H9 (cell line): ENCODE measurements at regions not wholly inside any gene's neighbourhood (a gene's known extent, or its start where the extent isn't known, plus 50 kb on each side); places are given as distances from the start of the nearest gene placed in this dataset.

ENCODE experiments used
- DNase-seq: peaks from one replicate; pipeline ENCODE4 v3.0.0-alpha.2; 2017
- H2AFZ ChIP-seq: one replicate; pipeline ENCODE4 v1.6.1; 2013; ENCODE audit warnings: mild to moderate bottlenecking, low read length, control low read depth, moderate library complexity
- H2AK5ac ChIP-seq: 2 replicates; pipeline ENCODE4 v1.6.1; 2013; ENCODE audit warnings: low read length, control low read depth, mixed read lengths; ENCODE audit not compliant: insufficient read length
- H2BK120ac ChIP-seq: one replicate; pipeline ENCODE4 v1.6.1; 2013; ENCODE audit warnings: low read depth, mild to moderate bottlenecking, low read length, control low read depth, inconsistent platforms; ENCODE audit not compliant: poor library complexity, severe bottlenecking
- H2BK12ac ChIP-seq: 2 replicates; pipeline ENCODE4 v1.6.1; 2013; ENCODE audit warnings: low read length, control low read depth, mixed read lengths, low read depth; ENCODE audit not compliant: insufficient read length
- H2BK15ac ChIP-seq: 2 replicates; pipeline ENCODE4 v1.6.1; 2013; ENCODE audit warnings: low read depth, low read length, control low read depth
- H2BK20ac ChIP-seq: one replicate; pipeline ENCODE4 v1.6.1; 2013; ENCODE audit warnings: low read depth, mild to moderate bottlenecking, low read length, control low read depth, inconsistent platforms; ENCODE audit not compliant: poor library complexity, severe bottlenecking
- H2BK5ac ChIP-seq: 2 replicates; pipeline ENCODE4 v1.6.1; 2013; ENCODE audit warnings: low read length, control low read depth, mixed read lengths; ENCODE audit not compliant: insufficient read length
- H3K14ac ChIP-seq: 2 replicates; pipeline ENCODE4 v1.6.1; 2013; ENCODE audit warnings: low read length, control low read depth; ENCODE audit not compliant: insufficient read depth
- H3K18ac ChIP-seq: 2 replicates; pipeline ENCODE4 v1.6.1; 2013; ENCODE audit warnings: low read depth, mild to moderate bottlenecking, mixed read lengths, low read length, control low read depth; ENCODE audit not compliant: insufficient read length
- H3K23ac ChIP-seq: 2 replicates; pipeline ENCODE4 v1.6.1; 2013; ENCODE audit warnings: low read length, control low read depth, mixed read lengths, low read depth; ENCODE audit not compliant: insufficient read length
- H3K23me2 ChIP-seq: 2 replicates; pipeline ENCODE4 v1.6.1; 2013; ENCODE audit warnings: low read depth, mild to moderate bottlenecking, mixed read lengths, low read length, control low read depth; ENCODE audit not compliant: insufficient read length, poor library complexity, severe bottlenecking
- H3K27ac ChIP-seq: 2 replicates; pipeline ENCODE4 v1.5.1; 2013; ENCODE audit warnings: low read length, control low read depth, mixed read lengths, low read depth; ENCODE audit not compliant: insufficient read length
- H3K27me3 ChIP-seq: 2 replicates; pipeline ENCODE4 v1.6.1; 2013; ENCODE audit warnings: low read length, control low read depth, inconsistent platforms; ENCODE audit not compliant: insufficient read depth
- H3K4ac ChIP-seq: 2 replicates; pipeline ENCODE4 v1.6.1; 2013; ENCODE audit warnings: low read depth, mild to moderate bottlenecking, control low read depth, inconsistent platforms, low read length, moderate library complexity
- H3K4me1 ChIP-seq: 2 replicates; pipeline ENCODE4 v1.6.1; 2013; ENCODE audit warnings: low read length, control low read depth, inconsistent platforms; ENCODE audit not compliant: insufficient read depth
- H3K4me2 ChIP-seq: 2 replicates; pipeline ENCODE4 v1.6.1; 2013; ENCODE audit warnings: low read length, control low read depth, mixed read lengths; ENCODE audit not compliant: insufficient read length, insufficient read depth
- H3K56ac ChIP-seq: 2 replicates; pipeline ENCODE4 v1.6.1; 2013; ENCODE audit warnings: low read depth, mild to moderate bottlenecking, mixed read lengths, low read length, control low read depth; ENCODE audit not compliant: insufficient read length
- H3K79me1 ChIP-seq: 2 replicates; pipeline ENCODE4 v1.6.1; 2013; ENCODE audit warnings: low read depth, mild to moderate bottlenecking, moderate library complexity, low read length, control low read depth, inconsistent platforms; ENCODE audit not compliant: insufficient read depth, poor library complexity, severe bottlenecking
- H3K79me2 ChIP-seq: 2 replicates; pipeline ENCODE4 v1.6.1; 2013; ENCODE audit warnings: low read length, control low read depth, inconsistent platforms; ENCODE audit not compliant: insufficient read depth
- H3K9ac ChIP-seq: 2 replicates; pipeline ENCODE4 v1.6.1; 2013; ENCODE audit warnings: low read length, control low read depth, mixed read lengths; ENCODE audit not compliant: insufficient read length; ENCODE audit errors: extremely low read depth
- H3K9me3 ChIP-seq: one replicate; pipeline ENCODE4 v1.6.1; 2013; ENCODE audit warnings: low read depth, low read length, inconsistent platforms; ENCODE audit not compliant: control insufficient read depth
- H3T11ph ChIP-seq: one replicate; pipeline ENCODE4 v1.6.1; 2013; ENCODE audit warnings: mild to moderate bottlenecking, low read length, control low read depth, inconsistent platforms
- H4K20me1 ChIP-seq: one replicate; pipeline ENCODE4 v1.6.1; 2013; ENCODE audit not compliant: control insufficient read depth, insufficient read length, insufficient read depth
- H4K5ac ChIP-seq: 2 replicates; pipeline ENCODE4 v1.6.1; 2013; ENCODE audit warnings: low read depth, mild to moderate bottlenecking, mixed read lengths, low read length, control low read depth; ENCODE audit not compliant: insufficient read length
- H4K8ac ChIP-seq: replicated peaks from 2 replicates; pipeline ENCODE4 v1.6.1; 2013; ENCODE audit warnings: low read length, control low read depth, mixed read lengths, low read depth; ENCODE audit not compliant: insufficient read length
- H4K91ac ChIP-seq: 2 replicates; pipeline ENCODE4 v1.6.1; 2013; ENCODE audit warnings: low read depth, mild to moderate bottlenecking, moderate library complexity, mixed read lengths, low read length, control low read depth; ENCODE audit not compliant: insufficient read length
- H3K27ac Mint-ChIP-seq, 3 experiments: 2 replicates in 2 of 3; 3 replicates in 1 of 3; pipeline ENCODE4 v1.8.0; 2020 to 2021; ENCODE audit warnings: mixed read lengths in 3 of 3, mild to moderate bottlenecking in 1 of 3, moderate library complexity in 1 of 3
- H3K27me3 Mint-ChIP-seq: 2 replicates; pipeline ENCODE4 v1.8.0; 2021; ENCODE audit warnings: low read depth, mild to moderate bottlenecking, moderate library complexity, mixed read lengths
- H3K36me3 Mint-ChIP-seq, 3 experiments: 2 replicates in 2 of 3; 3 replicates in 1 of 3; pipeline ENCODE4 v1.8.0; 2020 to 2021; ENCODE audit warnings: low read depth in 3 of 3, mixed read lengths in 3 of 3; ENCODE audit not compliant: insufficient read depth in 1 of 3
- H3K4me1 Mint-ChIP-seq, 2 experiments: 2 replicates each; pipeline ENCODE4 v1.8.0; 2020; ENCODE audit warnings: mixed read lengths in 2 of 2
- H3K4me3 Mint-ChIP-seq, 2 experiments: 2 replicates in 1 of 2; 3 replicates in 1 of 2; pipeline ENCODE4 v1.8.0; 2020 to 2021; ENCODE audit warnings: mild to moderate bottlenecking in 2 of 2, mixed read lengths in 2 of 2, moderate library complexity in 1 of 2
- H3K9me3 Mint-ChIP-seq, 2 experiments: 2 replicates in 1 of 2; 3 replicates in 1 of 2; pipeline ENCODE4 v1.8.0; 2020; ENCODE audit warnings: mild to moderate bottlenecking in 2 of 2, mixed read lengths in 2 of 2, moderate library complexity in 1 of 2
- CTCF ChIP-seq: fragments of 200-600 bp; sonication (generic); conservative IDR thresholded peaks from 3 replicates; pipeline ENCODE4 v1.8.0; 2021; ENCODE audit warnings: antibody characterized with exemption, mild to moderate bottlenecking
- WGBS: extraction: QIAGEN DNeasy Blood & Tissue Kit; methylation state at CpG from one replicate; pipeline ENCODE4 v1.1.7; 2013; ENCODE audit warnings: missing lambda C conversion rate, low lambda C conversion rate, mixed read lengths; ENCODE audit not compliant: insufficient read length; ENCODE audit errors: extremely low coverage; 5-methylcytosine and 5-hydroxymethylcytosine counted together

- no peak overlapping the region for H2AK5ac ChIP-seq
- H4K20me1 ChIP-seq, result no peaks in the 10 kb centered on the region
- no peak overlapping the region for H4K5ac ChIP-seq
- H2BK20ac ChIP-seq, result no peak overlapping the region
- no peak overlapping the region for H3K23ac ChIP-seq
- H3K56ac ChIP-seq, result no peak overlapping the region
- no peak overlapping the region for H2BK5ac ChIP-seq
- no peak for TF ChIP-seq CTCF
- Mint-ChIP-seq H3K36me3 (peaks cover 0 to 3% (median 0%) of the 10 kb centered on the region in 3 experiments; a peak in 2 of 7 replicates), H3K9me3 (no peaks in the 10 kb centered on the region; a peak in 2 of 5 replicates), H3K4me3 (no peak overlapping the region), H3K4me1 (no peaks in the 10 kb centered on the region), H3K27ac (peak overlapping the region in 1 of 3 experiments; percentile 80; a peak in 1 of 7 replicates), H3K27me3 (peaks cover 3% of the 10 kb centered on the region; the same call in 1 of the 2 replicates)
- H3K14ac ChIP-seq, result no peak overlapping the region
- no peak for DNase-seq
- no peak overlapping the region for H4K8ac ChIP-seq
- no peak overlapping the region for H2BK12ac ChIP-seq
- no CpG with 5 or more reads among the region's 16 CpGs for WGBS
- no peaks in the 10 kb centered on the region for H3K4me1 ChIP-seq
- no peak overlapping the region for H3K9ac ChIP-seq
- H3K9me3 ChIP-seq, result no peaks in the 10 kb centered on the region
- no peaks in the 10 kb centered on the region for H3K79me1 ChIP-seq
- no peaks in the 10 kb centered on the region for H3K79me2 ChIP-seq
- no peaks in the 10 kb centered on the region for H3K27me3 ChIP-seq
- H2BK15ac ChIP-seq, result no peak overlapping the region
- H2BK120ac ChIP-seq, result no peak overlapping the region
- H3K27ac ChIP-seq, result no peak overlapping the region
- H3T11ph ChIP-seq, result no peak overlapping the region
- H4K91ac ChIP-seq, result no peak overlapping the region
- H3K4ac ChIP-seq, result no peak overlapping the region
- H3K23me2 ChIP-seq, result no peaks in the 10 kb centered on the region
- H2AFZ ChIP-seq, result no peak overlapping the region
- no peak overlapping the region for H3K18ac ChIP-seq
- no peak overlapping the region for H3K4me2 ChIP-seq
Observed at GRCh38 chr2:4765787-4766530, 926.2 kb upstream of the SOX11 start.
